ENCODE measurements at regions not wholly inside any gene's neighbourhood (a gene's known extent, or its start where the extent isn't known, plus 50 kb on each side); places are given as distances from the start of the nearest gene placed in this dataset.

- Histone ChIP-seq H3K4me1 (no peaks in the 10 kb centered on the region), H3K27ac (no peak overlapping the region), H3K36me3 (no peaks in the 10 kb centered on the region), H3K4me3 (no peak overlapping the region), H3K27me3 (no peaks in the 10 kb centered on the region), H3K9me3 (no peaks in the 10 kb centered on the region)
- ATAC-seq (no peak), DNase-seq (no peak)
- 50 to 56% methylated on average over 1 of the region's 1 CpG for WGBS, 2 donors
- intact Hi-C loops (cut with DNase I), result no loop called here
- TF ChIP-seq, protein P1, sequence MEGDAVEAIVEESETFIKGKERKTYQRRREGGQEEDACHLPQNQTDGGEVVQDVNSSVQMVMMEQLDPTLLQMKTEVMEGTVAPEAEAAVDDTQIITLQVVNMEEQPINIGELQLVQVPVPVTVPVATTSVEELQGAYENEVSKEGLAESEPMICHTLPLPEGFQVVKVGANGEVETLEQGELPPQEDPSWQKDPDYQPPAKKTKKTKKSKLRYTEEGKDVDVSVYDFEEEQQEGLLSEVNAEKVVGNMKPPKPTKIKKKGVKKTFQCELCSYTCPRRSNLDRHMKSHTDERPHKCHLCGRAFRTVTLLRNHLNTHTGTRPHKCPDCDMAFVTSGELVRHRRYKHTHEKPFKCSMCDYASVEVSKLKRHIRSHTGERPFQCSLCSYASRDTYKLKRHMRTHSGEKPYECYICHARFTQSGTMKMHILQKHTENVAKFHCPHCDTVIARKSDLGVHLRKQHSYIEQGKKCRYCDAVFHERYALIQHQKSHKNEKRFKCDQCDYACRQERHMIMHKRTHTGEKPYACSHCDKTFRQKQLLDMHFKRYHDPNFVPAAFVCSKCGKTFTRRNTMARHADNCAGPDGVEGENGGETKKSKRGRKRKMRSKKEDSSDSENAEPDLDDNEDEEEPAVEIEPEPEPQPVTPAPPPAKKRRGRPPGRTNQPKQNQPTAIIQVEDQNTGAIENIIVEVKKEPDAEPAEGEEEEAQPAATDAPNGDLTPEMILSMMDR (IDR thresholded peaks at IDR 0.05), result no peak
Observed at GRCh38 chrX:34999702-35000101, 57.1 kb downstream of the FAM47B start.

- H3K27ac ChIP-seq, result no peak overlapping the region
- no peaks in the 10 kb centered on the region for H3K36me3 ChIP-seq
- DNase-seq, result no peak
- H3K4me1 ChIP-seq, result no peaks in the 10 kb centered on the region
- 59 to 60% methylated on average over 2 of the region's 2 CpGs for WGBS, 2 donors
- TF ChIP-seq, protein P1 (IDR thresholded peaks at IDR 0.05), result no peak
- H3K27me3 ChIP-seq, result no peaks in the 10 kb centered on the region
- ATAC-seq, result no peak
- H3K4me3 ChIP-seq, result no peak overlapping the region
- intact Hi-C loops (cut with DNase I), result no loop called here
- peaks cover 0 to 7% (median 0%) of the 10 kb centered on the region in 11 donors for H3K9me3 ChIP-seq
Observed at GRCh38 chrX:35006361-35006760, 63.8 kb downstream of the FAM47B start.

- DNase-seq (no peak), ATAC-seq (no peak)
- no peaks in the 10 kb centered on the region for H3K4me1 ChIP-seq
- peaks cover 0 to 8% (median 0%) of the 10 kb centered on the region in 7 donors for H3K27me3 ChIP-seq
- H3K9me3 ChIP-seq, result peaks cover 0 to 27% (median 0%) of the 10 kb centered on the region in 11 donors
- TF ChIP-seq, protein P1 (IDR thresholded peaks at IDR 0.05), result no peak
- intact Hi-C loops (cut with DNase I), result no loop called here
- WGBS, 2 donors, result 86 to 87% methylated on average over 1 of the region's 1 CpG
- H3K4me3 ChIP-seq, result no peak overlapping the region
- no peak overlapping the region for H3K27ac ChIP-seq
- no peaks in the 10 kb centered on the region for H3K36me3 ChIP-seq
Observed at GRCh38 chrX:35015621-35016020, 73.0 kb downstream of the FAM47B start.

DNA sequence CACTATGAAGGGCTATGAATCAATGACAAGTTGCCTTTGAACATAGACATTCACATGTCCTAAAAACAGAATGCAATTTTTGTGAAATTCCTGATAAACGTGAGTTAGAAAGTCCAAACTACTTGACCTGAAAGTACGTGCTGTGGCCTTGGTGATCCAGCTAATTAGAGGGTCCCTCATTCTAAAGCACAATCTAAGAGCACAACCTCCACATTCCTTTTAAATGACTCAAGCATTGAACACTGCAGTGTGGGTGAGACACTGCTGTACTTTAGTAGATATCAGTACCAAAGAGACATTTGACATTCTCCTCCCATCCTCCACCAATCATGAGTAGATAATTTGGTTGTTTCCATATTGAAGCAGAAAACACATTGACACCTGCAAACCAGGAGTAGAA, 73.5 kb downstream of the FAM47B start:
- no peak for DNase-seq
- Histone ChIP-seq H3K9me3 (peaks cover 0 to 27% (median 0%) of the 10 kb centered on the region in 11 donors), H3K4me1 (no peaks in the 10 kb centered on the region), H3K27me3 (peaks cover 0 to 8% (median 0%) of the 10 kb centered on the region in 7 donors), H3K27ac (no peak overlapping the region), H3K4me3 (no peak overlapping the region), H3K36me3 (no peaks in the 10 kb centered on the region)
- TF ChIP-seq, protein P1 (IDR thresholded peaks at IDR 0.05), result no peak
- intact Hi-C loops (cut with DNase I), result no loop called here
- WGBS, 2 donors, result 54 to 55% methylated on average over 2 of the region's 2 CpGs
- ATAC-seq, result no peak

Measured in heart right ventricle (tissue), 16 donors.